CD1c-positive myeloid dendritic cell (primary cell): ENCODE measurements at regions not wholly inside any gene's neighbourhood (a gene's known extent, or its start where the extent isn't known, plus 50 kb on each side); places are given as distances from the start of the nearest gene placed in this dataset.

ENCODE experiments used
- DNase-seq: peaks from one replicate; pipeline ENCODE4 v3.0.0-alpha.2; 2016; ENCODE audit errors: extremely low spot score

GRCh38 chr1:163655565-163655964 lies 333.8 kb downstream of the NUF2 start:
- no peak for DNase-seq

DNA sequence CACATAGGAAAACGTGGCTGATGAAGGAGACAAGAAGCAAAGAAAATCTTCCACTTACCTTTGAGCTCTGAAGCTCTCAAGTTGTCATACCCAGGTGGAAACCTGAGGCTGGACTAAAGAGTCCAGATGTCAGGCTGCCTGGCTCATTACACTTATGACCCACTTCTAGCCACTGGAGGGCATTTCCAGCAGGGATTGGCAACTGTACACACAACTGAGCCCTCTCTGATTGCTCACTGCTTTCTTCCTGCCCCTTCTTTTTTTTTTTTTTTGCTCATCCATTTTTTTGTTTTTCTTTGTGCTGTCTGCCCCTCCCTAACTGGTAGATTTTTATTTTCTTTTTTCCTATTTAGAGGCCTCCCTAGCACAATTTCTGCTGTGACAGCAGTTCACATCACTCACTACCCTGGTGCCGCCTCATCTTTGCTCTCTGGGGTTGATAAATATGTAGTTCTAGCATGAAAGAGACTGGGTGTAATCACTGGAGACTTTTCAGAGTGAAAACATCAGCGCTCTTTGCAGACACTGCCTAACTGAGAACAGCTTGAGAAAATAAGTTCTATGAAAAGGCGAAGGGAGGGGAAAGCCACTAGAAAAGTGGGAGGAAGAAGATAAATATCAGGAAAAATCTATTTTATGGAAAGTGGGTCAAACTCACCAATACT lies 334.5 kb downstream of the NUF2 start:
- no peak for DNase-seq

GRCh38 chr1:163657719-163658118 lies 336.0 kb downstream of the NUF2 start:
- DNase-seq: peak; percentile 1

GRCh38 chr1:163661391-163661790 lies 339.6 kb downstream of the NUF2 start:
- no peak for DNase-seq

- no peak for DNase-seq
Measured at GRCh38 chr1:163664671-163665335, 343.0 kb downstream of the NUF2 start.

DNA sequence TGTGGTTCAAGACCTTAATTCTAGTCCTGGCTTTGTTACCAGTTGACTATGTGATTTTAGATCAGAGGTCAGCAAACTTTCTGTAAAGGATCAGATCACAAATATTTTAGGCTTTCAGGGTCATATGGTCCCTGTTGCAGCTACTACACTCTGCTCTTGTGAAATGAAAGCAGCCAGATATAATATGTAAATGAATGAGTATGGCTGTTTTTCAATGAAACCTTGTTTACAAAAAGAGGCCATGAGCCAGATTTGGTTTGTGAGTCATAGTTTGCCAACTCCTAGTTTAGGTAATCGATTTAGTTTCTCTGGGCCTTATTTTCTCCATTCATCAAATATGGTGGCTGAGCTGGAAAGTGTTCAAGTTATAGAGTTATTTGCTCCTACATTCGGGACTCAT lies 346.7 kb downstream of the NUF2 start:
- no peak for DNase-seq

- DNase-seq: no peak
Measured at GRCh38 chr1:163670989-163671757, 349.4 kb downstream of the NUF2 start.

DNA sequence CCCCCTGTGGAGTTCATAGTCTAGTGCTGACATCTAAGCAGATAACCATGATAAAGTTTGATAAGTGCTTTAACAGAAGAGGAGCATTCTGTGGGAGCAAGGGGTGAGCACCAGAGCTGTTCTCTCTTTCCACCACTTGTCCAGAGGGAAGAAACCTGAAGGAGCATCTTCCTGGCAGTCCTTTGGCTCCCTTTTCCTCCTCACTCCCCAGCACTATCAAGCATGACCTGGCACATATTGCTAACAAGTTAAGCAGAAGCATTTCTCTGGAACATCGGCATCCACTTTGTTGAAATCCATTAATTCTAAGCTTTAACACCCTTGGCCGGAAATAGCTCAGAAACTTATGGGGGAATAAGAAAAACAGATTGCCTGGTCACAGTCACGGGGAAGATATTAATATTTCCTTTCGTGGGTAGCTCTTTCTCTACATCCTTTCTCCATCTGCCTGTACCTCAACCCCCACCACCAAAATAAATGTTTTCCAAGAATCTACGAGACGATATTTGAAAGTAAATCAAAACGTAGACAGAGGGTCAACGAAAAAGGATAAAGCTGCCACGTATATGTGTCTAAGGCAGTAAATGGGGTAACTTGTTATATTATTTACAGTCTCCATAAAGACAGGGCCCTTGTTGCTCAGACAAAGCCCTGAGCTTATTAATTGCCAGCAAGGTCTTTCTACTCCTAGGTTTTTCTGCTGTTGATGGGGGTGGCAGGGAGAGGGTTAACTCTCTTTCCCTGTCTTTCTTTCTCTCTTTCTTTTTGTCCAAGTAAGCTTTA lies 351.4 kb downstream of the NUF2 start:
- no peak for DNase-seq

DNA sequence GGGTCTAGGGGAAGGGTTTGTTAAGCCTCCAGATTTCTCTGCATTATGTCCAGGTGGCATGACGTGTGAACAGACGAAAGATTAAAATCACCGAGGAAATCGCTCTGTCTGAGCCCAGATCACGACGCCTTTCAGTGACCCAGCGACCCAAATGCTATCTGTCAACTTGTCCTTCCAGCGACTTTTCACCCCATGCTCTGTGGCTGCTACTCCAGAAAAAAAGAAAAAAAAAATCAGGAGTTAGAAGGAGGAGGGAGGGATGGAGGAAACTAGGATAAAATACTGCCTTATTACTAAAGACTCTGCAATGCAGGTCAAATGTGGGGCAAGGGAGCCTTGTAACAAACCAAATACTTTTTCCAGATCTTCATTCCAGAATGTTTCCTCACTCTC lies 352.0 kb downstream of the NUF2 start:
- DNase-seq: no peak

DNA sequence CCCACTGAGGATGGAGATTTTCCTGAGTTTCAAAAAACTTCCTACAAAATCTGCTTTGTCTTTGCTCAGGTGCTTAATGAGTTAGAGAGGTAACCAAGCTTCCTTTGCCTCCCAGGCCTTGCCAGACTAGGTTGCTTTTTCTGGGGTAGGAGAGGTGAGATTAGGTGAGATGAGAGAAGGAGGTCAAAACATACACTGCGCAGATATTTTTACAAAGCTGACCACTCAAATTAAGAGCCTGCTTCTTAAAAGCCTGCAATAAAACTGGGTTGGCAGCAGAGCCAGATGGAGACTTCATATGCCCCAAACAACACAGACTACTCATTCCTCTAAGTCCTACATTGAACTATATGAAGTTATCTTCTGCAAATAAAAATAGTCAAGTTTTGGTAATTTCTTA lies 352.5 kb downstream of the NUF2 start:
- no peak for DNase-seq

DNA sequence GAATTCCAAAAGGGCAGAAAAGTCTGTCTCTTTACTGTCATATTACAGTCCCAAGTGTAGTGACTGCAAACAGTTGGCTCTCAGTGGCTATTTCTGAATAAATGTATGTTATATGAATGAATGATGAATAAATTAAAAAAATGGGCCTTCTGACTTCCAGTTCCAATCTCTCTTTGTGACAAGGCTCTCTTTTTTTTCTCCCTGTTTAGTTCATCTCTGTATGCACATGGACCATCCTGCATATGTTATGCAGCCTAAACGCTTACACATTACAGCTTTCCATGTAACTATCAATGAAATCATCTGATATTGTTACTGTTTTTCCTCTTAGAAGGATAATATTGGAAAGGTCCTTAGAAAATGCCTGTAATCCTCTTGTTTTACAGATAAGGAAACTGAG lies 363.0 kb downstream of the NUF2 start:
- no peak for DNase-seq

DNA sequence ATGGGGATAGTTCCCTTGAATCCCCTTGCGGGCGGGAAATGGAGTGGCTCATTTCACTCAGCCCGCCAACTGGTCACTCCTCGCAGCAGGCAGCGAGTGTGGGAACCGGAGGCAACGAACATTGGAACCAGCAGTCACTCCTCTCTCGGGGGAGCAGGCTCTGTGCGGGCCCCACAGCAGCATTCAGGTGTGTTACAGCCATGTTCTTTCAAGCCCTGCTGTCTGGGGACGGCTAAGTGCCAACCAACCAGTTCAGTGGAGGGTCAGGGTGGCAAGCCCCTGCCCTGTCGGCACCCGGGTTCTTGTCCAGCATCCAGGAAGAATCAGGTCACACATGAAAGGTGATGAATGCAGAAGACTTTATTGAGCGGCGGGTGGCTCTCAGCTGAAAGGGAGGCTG lies 370.5 kb downstream of the NUF2 start:
- DNase-seq: no peak

DNA sequence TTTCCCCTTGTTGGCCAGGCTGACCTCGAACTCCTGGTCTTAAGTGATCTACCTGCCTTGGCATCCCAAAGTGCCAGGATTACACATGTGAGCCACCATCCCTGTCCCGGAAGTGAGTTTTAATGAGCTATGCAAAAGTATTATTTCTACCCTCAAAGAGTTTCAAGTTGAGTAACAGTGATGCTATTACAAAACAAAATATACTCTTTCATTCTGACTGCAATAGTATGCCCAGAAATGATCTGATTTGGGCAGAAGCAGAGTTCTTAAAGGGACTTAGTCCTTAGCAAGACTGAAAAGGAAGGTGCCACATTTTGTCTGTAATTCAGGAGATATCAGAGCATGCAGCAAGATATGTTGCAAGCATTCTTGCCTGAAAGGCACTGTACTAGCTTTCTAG lies 375.4 kb downstream of the NUF2 start:
- no peak for DNase-seq

GRCh38 chr1:163701783-163702374 lies 380.1 kb downstream of the NUF2 start:
- DNase-seq: no peak

GRCh38 chr1:163703794-163704193 lies 382.0 kb downstream of the NUF2 start:
- DNase-seq: no peak

DNA sequence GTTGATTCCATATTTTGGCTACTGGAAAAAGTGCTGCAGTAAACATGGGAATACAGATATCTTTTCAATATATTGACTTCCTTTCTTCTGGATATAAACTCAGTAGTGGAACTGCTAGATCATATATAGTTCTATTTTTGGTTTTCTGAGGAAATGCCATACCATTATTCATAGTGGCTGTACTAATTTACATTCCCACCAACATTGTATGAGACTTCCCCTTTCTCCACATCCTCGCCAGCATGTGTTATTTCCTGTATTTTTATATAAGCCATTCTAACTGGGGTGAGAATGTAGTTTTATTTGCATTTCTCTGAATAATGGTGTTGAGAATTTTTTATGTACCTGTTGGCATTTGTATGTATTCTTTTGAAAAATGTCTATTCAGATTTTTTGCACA lies 385.2 kb downstream of the NUF2 start:
- no peak for DNase-seq

DNA sequence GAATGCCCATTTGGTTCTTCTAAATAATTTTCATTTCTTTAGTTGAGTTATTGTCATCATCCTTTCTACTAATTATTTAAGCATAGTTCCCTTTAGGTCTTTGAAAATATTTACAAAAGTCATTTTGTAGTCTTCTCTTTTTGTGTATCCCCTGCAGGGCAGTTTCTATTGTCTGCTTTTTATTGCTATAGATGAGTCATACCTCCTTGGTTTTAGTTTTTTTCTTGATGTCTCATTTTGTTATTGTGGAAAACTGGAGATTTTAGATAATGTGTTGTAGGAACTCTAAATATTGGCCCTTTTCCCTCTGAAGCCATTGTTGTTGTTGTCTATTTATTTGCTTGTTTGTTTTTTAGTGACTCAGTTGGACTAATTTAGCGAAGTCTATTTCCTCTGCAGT lies 387.9 kb downstream of the NUF2 start:
- DNase-seq: no peak

GRCh38 chr1:163712321-163712720 lies 390.6 kb downstream of the NUF2 start:
- DNase-seq: no peak

GRCh38 chr1:163720294-163720693 lies 398.5 kb downstream of the NUF2 start:
- DNase-seq: no peak

GRCh38 chr1:163725551-163725950 lies 403.8 kb downstream of the NUF2 start:
- no peak for DNase-seq

GRCh38 chr1:163730411-163730821 lies 408.7 kb downstream of the NUF2 start:
- DNase-seq: no peak

DNA sequence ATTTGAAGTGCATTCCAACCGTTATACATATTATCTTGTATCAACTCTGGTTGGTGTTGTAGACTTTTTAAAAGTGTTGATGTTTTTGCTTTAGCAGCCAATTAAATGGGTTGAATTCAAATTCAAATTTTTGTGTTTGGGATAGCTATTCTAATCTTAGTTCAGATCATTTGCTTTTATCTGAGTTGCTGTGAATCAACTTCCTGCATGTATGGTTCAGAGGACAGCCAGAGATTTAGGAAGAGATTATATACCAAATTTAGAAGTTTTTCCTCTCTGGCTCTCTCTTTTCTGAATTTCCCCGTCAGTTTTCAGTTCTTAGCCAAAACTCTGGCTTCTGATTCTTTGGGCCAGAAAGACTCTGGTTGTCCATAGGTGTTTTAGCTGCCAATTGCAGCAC lies 415.5 kb downstream of the NUF2 start:
- DNase-seq: no peak
